DND-41 (cell line): ENCODE measurements at regions not wholly inside any gene's neighbourhood (a gene's known extent, or its start where the extent isn't known, plus 50 kb on each side); places are given as distances from the start of the nearest gene placed in this dataset.

Source experiments
- ATAC-seq: fragments of 200-7000 bp; cut with Tn5 transposase; 3 replicates; pipeline ENCODE4 v1.9.1; 2021; ENCODE audit warnings: low read depth; ENCODE audit not compliant: insufficient read depth
- DNase-seq: peaks from one replicate; pipeline ENCODE4 v3.0.0-alpha.2; 2020
- H2AFZ ChIP-seq: 2 replicates; pipeline ENCODE4 v1.6.0; 2012; ENCODE audit warnings: low read depth, low read length
- H3K27ac ChIP-seq: 2 replicates; pipeline ENCODE4 v1.5.1; 2012; ENCODE audit warnings: low read length, inconsistent platforms
- H3K27me3 ChIP-seq: fragments of 200-600 bp; sonication (generic); 2 replicates; pipeline ENCODE4 v1.6.0; 2012; ENCODE audit warnings: low read length, mild to moderate bottlenecking, inconsistent platforms; ENCODE audit not compliant: insufficient read depth, poor library complexity
- H3K36me3 ChIP-seq: 2 replicates; pipeline ENCODE4 v1.5.1; 2012; ENCODE audit warnings: low read length, inconsistent platforms; ENCODE audit not compliant: insufficient read depth
- H3K4me1 ChIP-seq: 2 replicates; pipeline ENCODE4 v1.5.1; 2012; ENCODE audit warnings: mild to moderate bottlenecking, low read length; ENCODE audit not compliant: insufficient read depth
- H3K4me2 ChIP-seq: 2 replicates; pipeline ENCODE4 v1.6.0; 2012; ENCODE audit warnings: mild to moderate bottlenecking, moderate library complexity, low read length, inconsistent platforms; ENCODE audit not compliant: insufficient read depth
- H3K4me3 ChIP-seq, 2 experiments: fragments of 200-600 bp in 1 of 2; shearing (Covaris generic) in 1 of 2; 2 replicates each; pipeline ENCODE4 v1.5.1; 2012 to 2016; ENCODE audit warnings: inconsistent platforms in 2 of 2, low read length in 2 of 2, mild to moderate bottlenecking in 2 of 2, low read depth in 1 of 2, moderate library complexity in 1 of 2
- H3K79me2 ChIP-seq: 2 replicates; pipeline ENCODE4 v1.6.0; 2012; ENCODE audit warnings: low read length, inconsistent platforms; ENCODE audit not compliant: insufficient read depth
- H3K9ac ChIP-seq: 2 replicates; pipeline ENCODE4 v1.6.0; 2012; ENCODE audit warnings: low read depth, mild to moderate bottlenecking, inconsistent platforms, low read length, moderate library complexity
- H3K9me3 ChIP-seq: 2 replicates; pipeline ENCODE4 v1.5.1; 2012; ENCODE audit warnings: low read length, moderate library complexity, mild to moderate bottlenecking, inconsistent platforms; ENCODE audit not compliant: insufficient read depth, severe bottlenecking
- H4K20me1 ChIP-seq: 2 replicates; pipeline ENCODE4 v1.6.0; 2012; ENCODE audit warnings: low read length; ENCODE audit not compliant: insufficient read depth
- CTCF ChIP-seq: IDR thresholded peaks from 2 replicates; pipeline ENCODE4 v1.5.1; 2012; ENCODE audit warnings: borderline replicate concordance, low read length, moderate library complexity, mild to moderate bottlenecking; ENCODE audit not compliant: poor library complexity, severe bottlenecking; ENCODE audit errors: extremely low read depth
- EZH2 ChIP-seq: IDR thresholded peaks from 3 replicates; pipeline ENCODE4 v1.6.1; 2012; ENCODE audit warnings: borderline replicate concordance, low read depth, mild to moderate bottlenecking, moderate library complexity, low read length, inconsistent platforms; ENCODE audit not compliant: severe bottlenecking

- Histone ChIP-seq H3K9me3 (no peaks in the 10 kb centered on the region), H3K27ac (no peak overlapping the region), H3K27me3 (no peaks in the 10 kb centered on the region), H3K36me3 (no peaks in the 10 kb centered on the region), H3K9ac (no peak overlapping the region), H3K4me3 (no peak overlapping the region), H3K79me2 (no peaks in the 10 kb centered on the region), H4K20me1 (no peaks in the 10 kb centered on the region), H2AFZ (no peak overlapping the region), H3K4me1 (no peaks in the 10 kb centered on the region), H3K4me2 (no peak overlapping the region)
- ATAC-seq (no peak), DNase-seq (no peak)
- TF ChIP-seq CTCF (no peak), EZH2 (no peak)
Observed at GRCh38 chr5:60386436-60387050, 313.4 kb downstream of the DEPDC1B start.

- Histone ChIP-seq H3K4me2 (no peak overlapping the region), H2AFZ (no peak overlapping the region), H4K20me1 (no peaks in the 10 kb centered on the region), H3K79me2 (no peaks in the 10 kb centered on the region), H3K27ac (no peak overlapping the region), H3K4me1 (no peaks in the 10 kb centered on the region), H3K27me3 (no peaks in the 10 kb centered on the region), H3K4me3 (no peak overlapping the region), H3K9ac (no peak overlapping the region), H3K9me3 (no peaks in the 10 kb centered on the region), H3K36me3 (no peaks in the 10 kb centered on the region)
- ATAC-seq (no peak), DNase-seq (no peak)
- no peak for TF ChIP-seq EZH2
- peak; percentile 39 for TF ChIP-seq CTCF
Observed at GRCh38 chr5:60382716-60383115, 317.2 kb downstream of the DEPDC1B start.

- H2AFZ ChIP-seq, result no peak overlapping the region
- no peaks in the 10 kb centered on the region for H3K36me3 ChIP-seq
- H3K4me3 ChIP-seq, result no peak overlapping the region
- H3K27me3 ChIP-seq, result no peaks in the 10 kb centered on the region
- no peak overlapping the region for H3K27ac ChIP-seq
- no peak for TF ChIP-seq EZH2
- TF ChIP-seq CTCF, result no peak
- no peaks in the 10 kb centered on the region for H3K9me3 ChIP-seq
- no peaks in the 10 kb centered on the region for H4K20me1 ChIP-seq
- no peaks in the 10 kb centered on the region for H3K79me2 ChIP-seq
- H3K9ac ChIP-seq, result no peak overlapping the region
- DNase-seq (no peak), ATAC-seq (no peak)
- H3K4me2 ChIP-seq, result no peak overlapping the region
- H3K4me1 ChIP-seq, result no peaks in the 10 kb centered on the region
Observed at GRCh38 chr5:60379907-60380306, 320.1 kb downstream of the DEPDC1B start.
